ENCODE measurements at regions not wholly inside any gene's neighbourhood (a gene's known extent, or its start where the extent isn't known, plus 50 kb on each side); places are given as distances from the start of the nearest gene placed in this dataset.
"Not testable (repeated sequence)": the region's sequence is repeated elsewhere in the genome, so short reads cannot be mapped to it uniquely, and the experiment has no call there.

DNA sequence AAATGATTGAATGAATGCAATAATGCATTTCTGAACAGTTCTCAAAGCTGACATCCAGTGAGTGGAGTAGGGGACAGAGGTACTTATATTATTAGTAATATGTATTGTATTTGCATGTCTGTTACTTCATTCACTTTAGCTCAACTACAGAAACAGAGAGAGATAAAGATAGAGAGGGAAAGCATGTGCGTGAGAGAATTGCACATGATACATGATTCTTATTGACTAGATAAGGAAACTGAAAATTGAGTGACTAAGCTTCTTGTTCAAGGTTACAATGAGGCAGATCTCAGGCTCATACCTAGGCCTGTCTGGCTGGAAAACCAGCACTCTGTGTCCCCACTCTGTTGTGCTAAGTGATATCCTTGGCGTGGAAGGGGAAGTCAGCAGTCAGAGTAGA, 337.7 kb upstream of the KLF4 start:
- H4K20me1 ChIP-seq (ENCODE audit: insufficient read depth, low read length), result no peaks in the 10 kb centered on the region
- no peaks in the 10 kb centered on the region for H3K79me2 ChIP-seq (ENCODE audit: insufficient read depth, low read length)
- H3K4me1 ChIP-seq (ENCODE audit: insufficient read depth, low read length), result no peaks in the 10 kb centered on the region
- intact Hi-C loops (cut with micrococcal nuclease; ENCODE audit: unreplicated experiment) (no loop called here), in situ Hi-C loops (cut with HindIII; ENCODE audit: extremely low pct_ligation_motif_present, low pct_unique_long_range_greater_than_20kb) (no loop called here)
- POLR2A ChIA-PET, result no interaction called here
- H3K27me3 ChIP-seq (ENCODE audit: control insufficient read depth in 1 of 2, insufficient read depth in 2 of 2, low read length in 2 of 2), result peaks cover 0 to 9% of the 10 kb centered on the region in 2 experiments; a peak in 2 of 5 replicates
- no peak for FAIRE-seq
- H3K9me3 ChIP-seq (ENCODE audit: low read length), result no peaks in the 10 kb centered on the region
- no peaks in the 10 kb centered on the region for H3K36me3 ChIP-seq (replicated peaks in 1 of 2; ENCODE audit: control insufficient read depth in 1 of 2, insufficient read depth in 2 of 2, low read length in 2 of 2)
- no peak overlapping the region for H3K27ac ChIP-seq (ENCODE audit: extremely low read length, insufficient read depth, low read length)
- CTCF ChIA-PET (ENCODE audit: low intra/inter-chr PET ratio, low total read pairs), result no interaction called here
- no peak for ATAC-seq
- TF ChIP-seq ZNF501 (CRISPR knock-in tag; IDR thresholded peaks at IDR 0.05), result no peak
- DNase-seq (ENCODE audit: low spot score), result no peak
- H3K4me2 ChIP-seq (ENCODE audit: low read depth, low read length), result no peak overlapping the region
- 75% methylated on average over 2 of the region's 2 CpGs for WGBS (ENCODE audit: low lambda C conversion rate)
- H2AFZ ChIP-seq (ENCODE audit: low read length), result no peak overlapping the region
- BruUV-seq (replicated peaks), result no TSS peak
- H3K4me3 ChIP-seq (replicated peaks in 1 of 3; ENCODE audit: insufficient read depth in 1 of 3, low read depth in 2 of 3, low read length in 3 of 3), result no peak overlapping the region
- H3K9ac ChIP-seq (ENCODE audit: insufficient read depth, low read depth, low read length), result no peak overlapping the region

DNA sequence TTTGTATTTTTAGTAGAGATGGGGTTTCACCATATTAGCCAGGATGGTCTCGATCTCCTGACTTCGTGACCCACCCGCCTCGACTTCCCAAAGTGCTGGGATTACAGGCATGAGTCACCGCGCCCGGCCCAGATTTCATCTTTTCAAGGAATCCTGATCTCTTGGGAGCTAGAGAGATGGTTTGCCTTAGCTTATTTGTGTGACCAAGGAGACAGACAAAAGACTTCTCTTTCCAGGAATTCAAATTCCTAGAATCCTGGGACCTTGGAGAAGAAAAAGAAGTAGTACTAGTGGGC, 337.1 kb upstream of the KLF4 start:
- H3K4me1 ChIP-seq (ENCODE audit: insufficient read depth, low read length); FAIRE-seq; in situ Hi-C loops (cut with HindIII; ENCODE audit: extremely low pct_ligation_motif_present, low pct_unique_long_range_greater_than_20kb); BruUV-seq (replicated peaks); POLR2A ChIA-PET; intact Hi-C loops (cut with micrococcal nuclease; ENCODE audit: unreplicated experiment); H3K9ac ChIP-seq (ENCODE audit: insufficient read depth, low read depth, low read length); H3K79me2 ChIP-seq (ENCODE audit: insufficient read depth, low read length); ATAC-seq; H3K36me3 ChIP-seq (replicated peaks in 1 of 2; ENCODE audit: control insufficient read depth in 1 of 2, insufficient read depth in 2 of 2, low read length in 2 of 2); CTCF ChIA-PET (ENCODE audit: low intra/inter-chr PET ratio, low total read pairs); H3K9me3 ChIP-seq (ENCODE audit: low read length); H4K20me1 ChIP-seq (ENCODE audit: insufficient read depth, low read length); H3K4me2 ChIP-seq (ENCODE audit: low read depth, low read length); DNase-seq (ENCODE audit: low spot score); H3K4me3 ChIP-seq (replicated peaks in 1 of 3; ENCODE audit: insufficient read depth in 1 of 3, low read depth in 2 of 3, low read length in 3 of 3); H2AFZ ChIP-seq (ENCODE audit: low read length); H3K27ac ChIP-seq (ENCODE audit: extremely low read length, insufficient read depth, low read length): not testable (repeated sequence)
- H3K27me3 ChIP-seq (ENCODE audit: control insufficient read depth in 1 of 2, insufficient read depth in 2 of 2, low read length in 2 of 2), result peaks cover 0 to 10% of the 10 kb centered on the region in 2 experiments; a peak in 2 of 5 replicates
- WGBS (ENCODE audit: low lambda C conversion rate), result 86% methylated on average over 7 of the region's 7 CpGs

DNA sequence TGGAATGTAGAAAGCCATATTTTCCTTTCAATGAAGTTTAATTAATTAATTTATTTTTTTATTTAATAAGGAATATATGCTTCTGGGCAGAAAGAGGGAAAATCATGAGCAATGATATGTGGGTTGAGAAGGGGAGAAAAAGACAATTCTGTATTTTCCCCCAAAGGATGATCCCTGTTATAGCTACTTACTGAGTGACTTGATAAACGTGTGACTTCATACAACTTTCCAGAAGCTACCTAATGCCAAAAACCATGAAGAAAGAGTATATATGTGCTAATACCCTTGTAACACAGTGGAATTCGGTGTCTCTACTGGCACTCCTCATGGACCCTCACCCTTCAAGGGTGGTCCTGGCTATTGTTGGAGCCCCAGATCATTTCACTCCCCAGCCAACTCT, 335.0 kb upstream of the KLF4 start:
- no TSS peak for BruUV-seq (replicated peaks)
- H2AFZ ChIP-seq (ENCODE audit: low read length), result no peak overlapping the region
- no peaks in the 10 kb centered on the region for H3K79me2 ChIP-seq (ENCODE audit: insufficient read depth, low read length)
- no peaks in the 10 kb centered on the region for H3K9me3 ChIP-seq (ENCODE audit: low read length)
- ChIA-PET POLR2A (no interaction called here), CTCF (ENCODE audit: low intra/inter-chr PET ratio, low total read pairs) (no interaction called here)
- no peaks in the 10 kb centered on the region for H3K4me1 ChIP-seq (ENCODE audit: insufficient read depth, low read length)
- peaks cover 0 to 12% of the 10 kb centered on the region in 2 experiments; a peak in 2 of 5 replicates for H3K27me3 ChIP-seq (ENCODE audit: control insufficient read depth in 1 of 2, insufficient read depth in 2 of 2, low read length in 2 of 2)
- intact Hi-C loops (cut with micrococcal nuclease; ENCODE audit: unreplicated experiment) (no loop called here), in situ Hi-C loops (cut with HindIII; ENCODE audit: extremely low pct_ligation_motif_present, low pct_unique_long_range_greater_than_20kb) (no loop called here)
- no peaks in the 10 kb centered on the region for H4K20me1 ChIP-seq (ENCODE audit: insufficient read depth, low read length)
- H3K27ac ChIP-seq (ENCODE audit: extremely low read length, insufficient read depth, low read length), result no peak overlapping the region
- no peak overlapping the region for H3K4me3 ChIP-seq (replicated peaks in 1 of 3; ENCODE audit: insufficient read depth in 1 of 3, low read depth in 2 of 3, low read length in 3 of 3)
- FAIRE-seq (no peak), ATAC-seq (no peak), DNase-seq (ENCODE audit: low spot score) (no peak)
- H3K36me3 ChIP-seq (replicated peaks in 1 of 2; ENCODE audit: control insufficient read depth in 1 of 2, insufficient read depth in 2 of 2, low read length in 2 of 2), result no peaks in the 10 kb centered on the region
- 4% methylated on average over 1 of the region's 2 CpGs for WGBS (ENCODE audit: low lambda C conversion rate)
- H3K9ac ChIP-seq (ENCODE audit: insufficient read depth, low read depth, low read length), result no peak overlapping the region
- H3K4me2 ChIP-seq (ENCODE audit: low read depth, low read length), result no peak overlapping the region
- TF ChIP-seq SPEN (CRISPR knock-in tag; IDR thresholded peaks at IDR 0.05; ENCODE audit: low read depth) (no peak), TP53 (CRISPR knock-in tag; conservative IDR thresholded peaks at IDR 0.05) (no peak), TSC22D2 (CRISPR knock-in tag; IDR thresholded peaks at IDR 0.05; ENCODE audit: borderline replicate concordance) (no peak)
- TF ChIP-seq, protein P1, sequence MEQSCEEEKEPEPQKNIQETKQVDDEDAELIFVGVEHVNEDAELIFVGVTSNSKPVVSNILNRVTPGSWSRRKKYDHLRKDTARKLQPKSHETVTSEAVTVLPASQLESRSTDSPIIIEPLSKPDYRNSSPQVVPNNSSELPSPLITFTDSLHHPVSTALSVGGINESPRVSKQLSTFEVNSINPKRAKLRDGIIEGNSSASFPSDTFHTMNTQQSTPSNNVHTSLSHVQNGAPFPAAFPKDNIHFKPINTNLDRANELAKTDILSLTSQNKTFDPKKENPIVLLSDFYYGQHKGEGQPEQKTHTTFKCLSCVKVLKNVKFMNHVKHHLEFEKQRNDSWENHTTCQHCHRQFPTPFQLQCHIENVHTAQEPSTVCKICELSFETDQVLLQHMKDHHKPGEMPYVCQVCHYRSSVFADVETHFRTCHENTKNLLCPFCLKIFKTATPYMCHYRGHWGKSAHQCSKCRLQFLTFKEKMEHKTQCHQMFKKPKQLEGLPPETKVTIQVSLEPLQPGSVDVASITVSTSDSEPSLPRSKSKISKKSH (CRISPR knock-in tag; IDR thresholded peaks at IDR 0.05; ENCODE audit: borderline replicate concordance), result no peak
- TF ChIP-seq, protein P2, sequence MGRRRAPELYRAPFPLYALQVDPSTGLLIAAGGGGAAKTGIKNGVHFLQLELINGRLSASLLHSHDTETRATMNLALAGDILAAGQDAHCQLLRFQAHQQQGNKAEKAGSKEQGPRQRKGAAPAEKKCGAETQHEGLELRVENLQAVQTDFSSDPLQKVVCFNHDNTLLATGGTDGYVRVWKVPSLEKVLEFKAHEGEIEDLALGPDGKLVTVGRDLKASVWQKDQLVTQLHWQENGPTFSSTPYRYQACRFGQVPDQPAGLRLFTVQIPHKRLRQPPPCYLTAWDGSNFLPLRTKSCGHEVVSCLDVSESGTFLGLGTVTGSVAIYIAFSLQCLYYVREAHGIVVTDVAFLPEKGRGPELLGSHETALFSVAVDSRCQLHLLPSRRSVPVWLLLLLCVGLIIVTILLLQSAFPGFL (CRISPR knock-in tag; IDR thresholded peaks at IDR 0.05), result no peak
- TF ChIP-seq, protein P3, sequence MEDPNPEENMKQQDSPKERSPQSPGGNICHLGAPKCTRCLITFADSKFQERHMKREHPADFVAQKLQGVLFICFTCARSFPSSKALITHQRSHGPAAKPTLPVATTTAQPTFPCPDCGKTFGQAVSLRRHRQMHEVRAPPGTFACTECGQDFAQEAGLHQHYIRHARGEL (CRISPR knock-in tag; IDR thresholded peaks at IDR 0.05), result no peak

All from HepG2 (cell line).